SW 1271 (cell line): ENCODE measurements at regions not wholly inside any gene's neighbourhood (a gene's known extent, or its start where the extent isn't known, plus 50 kb on each side); places are given as distances from the start of the nearest gene placed in this dataset.
"Not testable (repeated sequence)": the region's sequence is repeated elsewhere in the genome, so short reads cannot be mapped to it uniquely, and the experiment has no call there.

Experiments
- DNase-seq, 2 experiments: peaks; one replicate each; lab custom pipeline; 2025; lab: John Stamatoyannopoulos, UW

- DNase-seq: no peak
Measured at GRCh38 chr6:48736501-48737206, 625.7 kb upstream of the PTCHD4 start.

- DNase-seq: no peak
Measured at GRCh38 chr6:48735846-48736245, 624.8 kb upstream of the PTCHD4 start.

DNA sequence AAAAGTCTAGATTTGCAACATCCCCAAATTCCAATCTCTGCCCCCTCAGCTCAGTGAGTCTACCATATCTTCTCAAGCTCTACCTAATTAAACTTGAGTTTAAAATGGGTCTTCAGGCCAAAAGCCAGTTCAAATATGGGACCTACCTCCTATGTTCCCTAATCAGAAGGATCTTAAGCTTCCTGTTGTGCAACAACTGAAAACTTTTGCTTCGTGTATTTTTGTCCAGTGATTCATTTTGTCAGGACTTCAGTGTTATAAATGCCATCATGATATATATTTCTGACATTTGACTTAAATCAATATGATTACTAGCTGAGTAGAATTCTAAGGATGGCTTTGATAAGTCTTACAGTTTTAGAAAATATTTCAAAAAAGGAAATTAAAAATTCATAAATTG, 622.6 kb upstream of the PTCHD4 start:
- DNase-seq: no peak

GRCh38 chr6:48714699-48715098, 603.7 kb upstream of the PTCHD4 start:
- no peak for DNase-seq

DNA sequence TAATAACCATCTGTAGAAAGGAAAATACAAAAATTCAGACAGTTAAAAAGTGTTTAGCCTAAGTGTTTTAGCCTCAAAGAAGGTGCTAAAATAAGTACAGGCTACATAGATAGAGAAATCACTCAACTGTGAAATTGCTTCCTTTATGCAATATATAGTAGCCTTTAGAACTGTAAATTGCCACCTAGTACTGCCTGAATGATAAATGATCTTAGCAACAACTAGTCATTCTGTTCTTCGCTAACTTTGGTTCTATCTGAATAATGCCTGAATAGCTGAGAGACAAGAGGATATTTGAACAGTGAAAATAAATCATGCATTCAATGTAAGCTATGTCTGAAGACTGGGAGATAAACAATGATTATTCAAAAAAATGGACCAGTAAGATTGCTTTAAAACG, 603.3 kb upstream of the PTCHD4 start:
- DNase-seq: no peak

DNA sequence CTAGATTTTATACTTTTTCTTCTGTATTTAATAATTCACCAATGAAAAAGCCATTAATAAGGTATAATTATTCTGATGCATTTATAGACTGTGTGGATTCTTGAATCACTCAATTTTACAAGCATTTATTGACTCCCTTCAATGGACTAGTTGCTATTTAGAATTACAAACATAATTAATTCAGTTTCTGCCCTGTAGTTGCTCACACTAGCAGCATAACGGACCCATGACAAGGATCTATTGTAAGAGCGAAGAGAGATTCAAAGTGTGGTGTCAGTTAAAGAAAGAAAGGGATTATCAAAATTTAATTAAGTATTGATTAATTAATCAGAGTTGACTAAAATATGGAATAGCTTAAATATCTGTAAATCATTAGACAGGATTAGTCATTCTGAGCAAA, 602.6 kb upstream of the PTCHD4 start:
- DNase-seq: no peak

DNA sequence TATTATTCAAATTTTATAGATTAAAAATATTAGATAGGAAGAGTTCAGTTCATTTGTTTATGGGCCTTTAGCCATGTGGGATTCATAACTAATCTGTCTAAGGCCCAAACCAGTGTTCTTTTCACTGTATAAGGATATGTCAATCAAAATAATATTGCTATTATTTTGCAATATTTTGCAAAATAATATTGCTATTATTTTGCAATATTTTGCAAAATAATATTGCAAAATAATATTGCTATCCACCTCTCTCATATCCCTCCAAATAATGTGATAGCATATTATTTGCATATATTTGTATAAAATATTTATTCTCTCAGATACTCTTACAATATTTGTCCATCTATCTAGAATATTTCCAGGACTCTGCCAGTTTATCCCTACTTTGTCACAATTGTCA, 595.3 kb upstream of the PTCHD4 start:
- no peak for DNase-seq

DNA sequence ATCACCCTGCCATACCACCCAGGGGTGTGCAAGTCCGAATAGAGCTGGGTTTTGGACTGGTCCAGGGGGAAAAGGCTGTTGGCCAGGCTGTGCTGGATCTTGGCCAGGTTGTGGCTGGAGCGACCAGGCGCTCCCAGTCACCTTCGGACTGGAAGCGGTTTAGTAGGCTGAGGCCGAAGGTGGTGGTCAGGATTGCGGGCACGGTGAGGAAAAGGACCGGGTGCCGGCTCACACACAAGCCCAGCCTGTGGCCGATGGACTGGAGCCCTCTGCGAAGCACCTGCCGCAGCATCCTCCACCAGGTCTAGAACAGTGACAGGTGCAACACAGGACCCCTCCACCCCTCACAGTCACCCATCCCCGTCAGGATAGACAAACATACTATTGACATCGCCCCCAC, 590.6 kb upstream of the PTCHD4 start:
- no peak for DNase-seq

DNA sequence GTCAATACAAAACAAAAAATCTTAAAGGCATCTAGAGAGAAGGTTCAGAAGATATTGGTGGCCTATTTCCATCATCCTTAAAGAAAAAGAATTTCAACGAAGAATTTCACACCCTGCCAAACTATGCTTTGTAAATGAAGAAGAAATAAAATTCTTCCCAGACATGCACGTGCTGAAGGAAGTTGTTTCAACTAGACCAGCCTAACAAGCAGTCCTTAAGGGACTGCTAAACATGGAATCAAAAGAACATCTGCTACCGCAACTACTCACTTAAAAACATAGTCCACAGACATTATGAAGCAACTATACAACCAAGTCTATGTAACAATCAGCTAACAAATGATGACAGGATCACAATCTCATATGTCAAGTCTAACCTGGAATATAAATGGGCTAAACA, 584.9 kb upstream of the PTCHD4 start:
- no peak for DNase-seq

GRCh38 chr6:48691420-48691819, 580.4 kb upstream of the PTCHD4 start:
- no peak for DNase-seq

GRCh38 chr6:48689498-48689897, 578.5 kb upstream of the PTCHD4 start:
- DNase-seq: no peak

DNA sequence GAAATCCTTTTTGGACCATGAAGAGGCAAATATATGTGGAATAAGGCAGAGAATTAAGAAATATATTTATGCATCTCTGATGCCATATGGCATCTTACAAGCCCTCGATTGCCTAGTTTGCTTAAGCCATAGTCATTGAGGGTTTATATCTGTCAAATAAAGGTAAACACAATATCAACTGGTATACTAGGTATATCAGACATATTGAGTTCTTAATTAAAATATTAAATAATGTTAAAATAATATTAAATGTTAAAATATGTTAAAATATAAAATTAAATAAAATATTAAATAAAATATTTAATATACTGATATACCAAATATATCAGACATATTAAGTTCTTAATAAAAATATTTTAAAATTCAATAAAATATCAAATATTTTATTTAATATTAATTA, 567.4 kb upstream of the PTCHD4 start:
- no peak for DNase-seq

GRCh38 chr6:48671505-48671904, 560.5 kb upstream of the PTCHD4 start:
- no peak for DNase-seq

DNA sequence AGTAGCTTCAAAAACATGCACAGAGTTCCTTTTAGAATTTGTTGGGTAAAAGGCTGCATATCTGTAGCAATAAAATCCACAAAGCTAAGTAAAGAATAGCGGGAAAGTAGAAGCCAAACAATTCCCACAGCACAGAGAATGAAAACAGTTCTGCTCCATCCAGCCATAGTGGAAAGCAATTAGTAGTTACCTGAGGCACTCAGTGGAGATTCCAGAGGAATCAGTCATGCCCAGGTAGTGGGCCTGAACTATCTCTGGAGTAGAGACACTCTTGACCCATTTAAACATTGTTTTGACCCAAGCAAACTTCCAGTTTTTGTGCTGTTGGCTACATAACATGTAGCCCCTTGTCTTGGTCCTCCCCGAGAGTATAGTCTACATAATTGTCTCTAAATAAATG, 559.5 kb upstream of the PTCHD4 start:
- DNase-seq: no peak

GRCh38 chr6:48667797-48668196, 556.8 kb upstream of the PTCHD4 start:
- DNase-seq: no peak

DNA sequence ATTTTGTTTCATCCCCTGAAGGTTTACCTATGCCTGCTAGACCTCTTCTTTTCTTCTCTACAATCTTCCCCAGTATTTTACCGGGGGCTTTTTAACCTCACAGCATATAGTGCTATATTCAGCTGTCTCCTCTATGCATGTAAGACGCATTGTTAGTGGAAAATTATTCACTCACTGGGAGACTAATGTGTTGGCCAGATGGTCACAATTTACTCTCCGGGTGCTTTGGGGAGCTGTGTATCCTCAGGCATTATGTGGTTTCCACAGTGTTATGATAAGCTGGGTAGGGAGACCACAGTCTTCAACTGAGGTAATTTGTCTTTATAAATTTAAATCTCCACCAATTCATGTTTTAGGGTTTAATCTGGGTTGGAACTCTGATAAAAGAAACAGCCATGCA, 553.8 kb upstream of the PTCHD4 start:
- DNase-seq: no peak

DNA sequence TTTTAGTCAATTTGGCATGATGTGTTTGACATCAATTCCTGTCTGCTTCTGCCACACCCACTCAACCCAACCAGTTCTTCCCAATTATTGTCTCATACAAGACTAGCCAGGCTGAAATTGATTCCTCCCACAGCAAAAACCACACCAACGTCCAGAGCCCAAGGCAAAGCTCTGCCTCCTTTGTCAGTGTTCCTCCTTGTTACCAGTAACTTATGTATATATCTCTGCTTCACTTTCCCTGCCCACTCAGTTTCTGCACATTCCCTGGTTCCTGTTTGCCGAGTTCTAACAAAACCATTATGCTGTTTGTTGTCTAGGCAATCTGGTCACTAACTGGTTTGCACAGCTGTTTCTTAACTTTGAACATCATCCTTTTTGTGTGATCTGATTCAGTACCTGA, 547.9 kb upstream of the PTCHD4 start:
- DNase-seq: no peak

- DNase-seq: no peak
Measured at GRCh38 chr6:48641544-48641943, 530.5 kb upstream of the PTCHD4 start.

DNA sequence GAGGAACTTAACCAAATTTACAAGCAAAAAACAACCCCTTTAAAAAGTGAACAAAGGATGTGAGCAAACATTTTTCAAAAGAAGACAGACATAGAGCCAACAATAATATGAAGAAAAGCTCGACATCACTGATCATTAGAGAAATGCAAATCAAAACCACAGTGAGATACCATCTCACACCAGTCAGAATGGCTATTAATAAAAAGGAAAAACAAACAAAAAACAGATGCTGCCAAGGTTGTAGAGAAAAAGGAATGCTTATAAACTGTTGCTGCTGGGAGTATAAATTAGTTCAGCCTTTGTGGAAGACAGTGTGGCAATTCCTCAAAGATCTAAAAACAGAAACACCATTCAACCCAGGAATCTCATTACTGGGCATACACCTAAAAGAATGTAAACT, 527.8 kb upstream of the PTCHD4 start:
- not testable (repeated sequence) for DNase-seq

- no peak for DNase-seq
Measured at GRCh38 chr6:48630511-48630910, 519.5 kb upstream of the PTCHD4 start.

DNA sequence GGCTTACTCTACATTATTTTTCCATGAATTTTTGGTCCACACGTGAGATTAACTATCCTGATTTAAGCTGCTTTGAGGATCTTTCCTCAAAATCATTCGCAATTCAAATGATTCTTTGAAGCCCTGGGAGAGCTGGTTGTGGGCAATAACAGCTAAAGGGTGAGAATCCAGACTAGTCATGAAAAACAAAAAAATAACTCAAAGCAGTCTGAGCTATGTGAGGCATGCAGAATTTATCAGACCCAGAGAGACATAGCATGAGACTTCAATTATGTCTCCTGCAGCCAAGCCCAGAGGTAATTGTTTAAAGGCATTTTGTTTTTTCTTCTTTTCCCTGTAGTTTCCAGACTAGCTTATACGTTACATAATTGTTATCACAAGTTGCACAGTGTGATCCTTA, 517.3 kb upstream of the PTCHD4 start:
- no peak for DNase-seq

- DNase-seq: no peak
Measured at GRCh38 chr6:48626421-48626820, 515.4 kb upstream of the PTCHD4 start.

DNA sequence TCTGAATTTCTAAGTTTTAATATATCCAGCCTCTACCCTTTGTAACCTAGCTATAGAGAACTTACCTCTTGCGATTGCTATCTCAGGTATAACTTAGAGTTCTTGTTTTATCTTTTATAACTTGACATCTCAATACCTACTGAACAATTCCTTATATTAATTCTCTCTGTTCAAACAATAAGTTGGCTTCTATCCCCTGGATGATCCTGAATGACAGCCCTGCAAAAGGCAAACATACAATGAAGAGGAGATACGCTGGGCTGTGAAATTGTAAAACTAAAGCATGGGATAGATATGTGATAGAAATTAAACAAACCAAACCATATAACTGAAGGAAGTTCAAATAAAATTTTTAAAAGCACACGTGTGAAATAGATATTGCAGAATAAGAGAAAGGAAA, 513.6 kb upstream of the PTCHD4 start:
- no peak for DNase-seq

- DNase-seq: no peak
Measured at GRCh38 chr6:48619771-48620170, 508.8 kb upstream of the PTCHD4 start.

GRCh38 chr6:48615041-48615440, 504.0 kb upstream of the PTCHD4 start:
- no peak for DNase-seq
